Glomerular endothelial cell (primary cell): ENCODE measurements at regions not wholly inside any gene's neighbourhood (a gene's known extent, or its start where the extent isn't known, plus 50 kb on each side); places are given as distances from the start of the nearest gene placed in this dataset.
"Not testable (repeated sequence)": the region's sequence is repeated elsewhere in the genome, so short reads cannot be mapped to it uniquely, and the experiment has no call there.

Source experiments
- DNase-seq: peaks from one replicate; pipeline ENCODE4 v3.0.0-alpha.2; 2011; ENCODE audit warnings: low read depth, low spot score; ENCODE audit errors: extremely low read depth

DNA sequence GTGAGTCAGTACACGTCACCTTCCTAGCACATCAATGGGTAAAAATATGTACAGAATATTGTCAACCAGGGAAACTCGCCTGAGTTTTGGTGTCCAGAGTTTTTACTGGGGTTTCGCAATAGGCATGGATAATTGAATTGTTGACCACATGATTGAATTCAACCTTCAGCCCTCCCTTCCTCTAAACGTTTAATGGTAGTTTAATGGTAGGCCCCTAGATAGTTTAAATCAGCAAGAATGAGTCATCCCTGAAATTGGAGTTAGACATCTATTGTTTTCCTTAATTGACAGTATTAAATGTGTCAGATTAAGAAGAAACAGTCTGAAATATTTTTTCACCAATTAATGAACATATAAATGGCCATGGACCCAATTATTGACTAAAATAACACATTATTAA lies 57.8 kb upstream of the CACNA2D1 start:
- DNase-seq: no peak

DNA sequence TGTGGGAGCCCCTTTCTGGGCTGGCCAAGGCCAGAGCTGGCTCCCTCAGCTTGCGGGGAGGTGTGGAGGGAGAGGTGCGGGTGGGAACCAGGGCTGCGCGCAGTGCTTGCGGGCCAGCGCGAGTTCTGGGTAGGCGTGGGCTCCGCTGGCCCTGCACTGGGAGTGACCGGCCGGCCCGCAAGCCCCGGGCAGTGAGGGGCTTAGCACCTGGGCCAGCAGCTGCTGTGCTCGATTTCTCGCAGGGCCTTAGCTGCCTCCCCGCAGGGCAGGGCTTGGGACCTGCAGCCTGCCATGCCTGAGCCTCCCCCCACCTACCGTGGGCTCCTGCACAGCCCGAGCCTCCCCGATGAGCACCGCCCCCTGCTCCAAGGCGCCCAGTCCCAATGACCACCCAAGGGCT lies 56.0 kb upstream of the CACNA2D1 start:
- DNase-seq: not testable (repeated sequence)

DNA sequence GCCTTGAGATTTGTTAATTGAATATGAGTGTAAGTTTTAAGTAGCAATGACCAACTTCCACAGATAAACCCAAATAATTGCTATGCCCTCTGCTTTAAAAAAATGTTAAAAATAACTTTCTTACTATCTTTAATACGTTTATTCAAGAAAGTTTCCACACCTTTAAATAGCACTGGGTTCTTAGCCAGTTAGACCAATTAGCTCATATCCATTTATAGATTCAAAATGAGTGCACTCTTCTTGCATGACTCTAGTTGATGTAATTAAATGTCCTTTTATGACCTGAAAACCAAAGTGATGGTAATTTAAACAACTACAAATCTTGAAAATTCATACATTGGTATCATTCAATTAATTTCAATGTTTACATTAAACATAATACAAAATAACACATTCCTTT lies 50.8 kb upstream of the CACNA2D1 start:
- DNase-seq: no peak
